Fibroblast of upper back skin (primary cell): ENCODE measurements at regions not wholly inside any gene's neighbourhood (a gene's known extent, or its start where the extent isn't known, plus 50 kb on each side); places are given as distances from the start of the nearest gene placed in this dataset.

Experiments used
- DNase-seq: peaks from one replicate; pipeline ENCODE4 v3.0.0-alpha.2; 2013

- no peak for DNase-seq
These were observed 130.1 kb upstream of the COX10 start for GRCh38 chr17:13939222-13939621.

- DNase-seq: peak; percentile 32
These were observed 128.2 kb upstream of the COX10 start for GRCh38 chr17:13940858-13941665.

DNA sequence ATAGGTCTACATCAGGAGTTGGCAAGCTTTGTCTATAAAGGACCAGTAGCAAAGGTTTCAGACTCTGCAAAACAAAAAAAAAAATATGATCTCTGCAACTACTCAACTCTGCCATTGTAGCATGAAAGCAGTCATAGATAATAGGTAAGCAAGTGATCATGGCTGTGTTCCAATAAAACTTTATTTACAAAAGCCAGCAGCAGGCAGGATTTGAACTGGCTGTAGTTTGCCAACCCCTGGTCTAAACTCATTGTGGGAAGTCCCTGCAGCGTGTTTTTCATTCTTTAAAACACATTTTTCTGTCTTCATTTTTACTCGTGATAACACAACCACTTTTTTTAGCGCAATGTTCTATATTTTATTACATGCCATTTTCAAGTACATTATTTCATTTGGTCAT lies 127.5 kb upstream of the COX10 start:
- no peak for DNase-seq

DNA sequence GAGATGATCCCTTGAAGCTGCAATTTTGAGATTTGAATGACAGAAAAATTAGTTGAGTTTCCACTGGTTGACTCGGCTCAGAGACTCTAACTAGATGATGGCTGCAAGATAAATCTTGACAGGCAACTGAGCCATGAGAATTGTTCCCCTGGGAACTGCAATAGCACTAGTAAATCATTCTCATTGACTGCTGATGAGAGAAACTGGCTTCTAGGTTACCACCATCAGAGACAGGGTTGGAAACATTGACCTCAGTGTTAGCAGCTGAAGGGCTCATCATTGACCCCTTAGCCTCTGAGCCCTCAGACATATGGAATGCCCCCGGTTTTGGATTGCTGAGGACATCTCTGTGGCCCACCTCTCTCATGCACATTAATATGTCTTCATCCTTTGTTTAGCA lies 125.4 kb upstream of the COX10 start:
- DNase-seq: no peak

GRCh38 chr17:13947499-13947898 lies 121.8 kb upstream of the COX10 start:
- no peak for DNase-seq

DNA sequence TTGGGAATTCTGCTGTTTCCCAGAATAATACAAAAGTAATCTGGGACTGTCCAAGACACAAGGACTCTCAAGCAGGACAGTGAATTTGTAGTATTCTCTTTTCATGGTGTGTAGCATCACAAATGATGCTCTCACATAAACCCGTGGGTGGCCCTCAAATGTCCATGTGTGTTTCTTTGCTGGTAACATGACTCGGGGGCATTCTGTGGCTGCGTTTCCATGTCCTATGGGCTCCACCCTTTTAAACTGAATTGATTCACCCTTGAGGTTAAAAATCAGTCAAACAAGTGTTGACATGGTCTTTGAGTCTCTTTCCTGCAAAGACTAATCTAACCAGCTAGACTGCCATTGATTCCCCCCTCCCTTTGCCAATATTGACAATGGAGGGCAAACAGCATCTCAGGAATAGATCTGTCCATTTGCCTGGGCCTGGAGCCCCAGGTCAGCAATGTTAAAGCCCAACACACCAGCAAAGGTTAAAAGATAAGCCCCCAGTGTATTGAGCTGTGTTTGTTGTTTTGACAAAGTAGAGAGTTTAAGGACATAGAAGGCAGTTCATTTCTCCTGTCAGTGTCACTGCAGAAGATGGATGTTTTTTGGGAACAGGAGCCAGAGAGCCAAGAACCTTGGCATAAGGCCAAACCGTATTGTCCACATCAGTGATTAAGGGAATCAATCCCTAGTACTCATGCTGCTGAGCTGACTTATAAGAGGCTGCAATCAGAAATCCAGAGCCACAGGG lies 117.1 kb upstream of the COX10 start:
- no peak for DNase-seq

GRCh38 chr17:13953841-13954240 lies 115.5 kb upstream of the COX10 start:
- DNase-seq: peak; percentile 25

- peak; percentile 41 for DNase-seq
These were observed 111.7 kb upstream of the COX10 start for GRCh38 chr17:13957636-13958035.

GRCh38 chr17:13958773-13959172 lies 110.5 kb upstream of the COX10 start:
- no peak for DNase-seq

GRCh38 chr17:13961265-13961664 lies 108.0 kb upstream of the COX10 start:
- no peak for DNase-seq

GRCh38 chr17:13962716-13963240 lies 106.5 kb upstream of the COX10 start:
- DNase-seq: no peak

- DNase-seq: no peak
These were observed 101.9 kb upstream of the COX10 start for GRCh38 chr17:13967416-13967815.

DNA sequence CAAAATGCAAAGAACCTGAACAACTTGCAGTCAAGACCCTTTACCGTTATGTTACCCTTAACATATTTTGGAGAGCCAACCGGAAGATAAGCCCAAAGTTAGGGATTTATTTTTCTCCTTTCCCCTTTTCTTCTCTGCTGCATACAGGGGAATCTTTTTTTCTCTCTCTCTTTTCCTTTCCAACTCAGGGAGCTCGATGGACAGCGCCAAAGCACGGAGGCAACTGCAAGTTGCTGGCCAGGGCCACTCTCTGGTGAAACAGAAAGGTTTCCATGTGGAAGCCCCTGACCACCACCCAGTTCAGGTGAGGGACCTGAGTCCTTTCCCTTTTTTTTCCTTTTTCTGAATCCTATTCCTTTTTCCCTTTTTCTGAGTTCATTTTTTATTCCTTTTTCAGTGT lies 98.8 kb upstream of the COX10 start:
- no peak for DNase-seq

DNA sequence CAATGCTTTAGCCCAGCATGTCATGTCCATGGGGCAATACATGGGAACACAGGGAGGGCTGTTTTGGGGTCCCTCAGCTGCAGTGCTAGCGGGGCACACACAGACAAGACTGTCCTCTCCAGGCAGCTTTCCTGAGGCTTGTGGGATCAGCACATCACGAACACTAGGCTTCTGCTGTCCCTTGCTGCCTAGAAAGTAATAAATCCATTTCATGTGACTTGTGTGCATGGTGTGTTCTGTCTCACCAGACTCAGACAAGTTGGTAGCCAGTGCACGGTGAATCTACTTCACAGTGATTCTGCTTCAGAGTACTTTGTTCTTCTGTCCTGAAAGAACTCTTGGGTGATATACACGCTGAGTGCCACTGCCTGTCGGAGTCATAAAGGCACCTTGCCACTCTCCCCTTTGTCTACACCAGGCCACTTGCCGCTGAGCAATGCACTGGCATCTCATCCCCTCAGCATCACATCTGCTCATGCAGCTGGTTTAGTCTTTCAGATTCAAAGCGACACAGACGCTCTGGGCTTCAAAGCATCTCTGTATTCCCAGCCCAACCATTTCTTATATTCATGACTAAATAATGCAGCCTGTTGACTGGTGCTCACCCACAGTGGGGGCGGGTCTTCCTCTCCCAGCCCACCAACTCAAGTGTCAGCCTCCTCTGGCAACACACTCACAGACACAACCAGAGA lies 95.2 kb upstream of the COX10 start:
- no peak for DNase-seq

DNA sequence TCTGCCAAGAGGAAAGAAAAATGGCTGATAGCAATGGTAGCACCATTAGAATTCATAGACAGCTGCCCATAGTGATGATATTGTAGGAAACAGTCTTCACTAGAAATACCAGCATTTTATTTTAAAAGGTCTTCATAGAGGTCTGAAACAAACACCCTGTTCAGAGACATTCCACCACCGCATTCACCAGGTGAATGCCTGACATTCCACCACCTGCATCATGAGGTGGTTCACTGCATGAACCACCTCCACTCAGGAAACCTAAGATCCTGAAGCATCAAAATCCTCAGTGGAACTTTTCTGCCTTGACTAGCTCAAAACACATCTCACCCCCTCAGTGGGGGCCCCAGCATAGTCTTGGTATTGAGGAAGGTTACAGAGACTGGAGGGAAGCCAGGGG lies 91.5 kb upstream of the COX10 start:
- DNase-seq: no peak

- DNase-seq: no peak
These were observed 90.8 kb upstream of the COX10 start for GRCh38 chr17:13978478-13978877.

DNA sequence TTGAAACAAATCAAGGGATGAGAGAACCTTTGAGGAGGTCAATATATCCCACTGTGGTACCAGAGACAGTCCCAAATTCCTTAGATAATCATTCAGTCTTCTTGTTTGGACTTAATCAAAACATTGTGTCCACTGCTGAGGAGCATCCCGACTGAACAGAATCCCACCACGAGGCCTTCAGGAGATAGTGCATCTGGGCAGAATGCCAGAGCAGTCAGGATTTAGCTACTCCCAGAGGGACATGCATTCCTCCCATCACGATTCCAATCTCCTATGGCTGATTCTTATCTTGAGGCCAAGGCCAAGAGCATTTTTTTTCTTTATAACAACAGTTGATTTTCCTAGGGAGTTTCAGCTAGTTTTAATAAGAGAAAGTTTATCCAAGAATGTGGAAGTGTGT lies 87.4 kb upstream of the COX10 start:
- peak; percentile 26 for DNase-seq

- DNase-seq: no peak
These were observed 84.3 kb upstream of the COX10 start for GRCh38 chr17:13984956-13985355.

DNA sequence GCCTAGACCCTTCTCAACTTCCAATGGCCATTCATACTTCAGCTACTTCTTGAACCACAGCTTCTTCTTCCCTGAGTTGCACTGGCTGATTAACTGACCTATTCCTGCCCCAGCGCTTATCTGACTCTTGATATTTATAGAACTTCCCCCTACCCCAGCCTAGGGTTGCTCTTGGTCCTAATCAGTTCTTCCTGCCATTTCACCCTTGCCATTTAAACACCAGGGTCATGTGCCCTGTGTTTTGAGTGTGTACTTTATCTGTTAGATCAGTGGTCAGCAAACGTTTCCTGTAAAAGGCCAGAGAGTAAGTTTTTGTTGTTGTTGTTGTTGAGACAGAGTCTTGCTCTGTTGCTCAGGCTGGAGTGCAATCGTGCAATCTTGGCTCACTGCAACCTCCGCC lies 82.4 kb upstream of the COX10 start:
- no peak for DNase-seq

GRCh38 chr17:13989138-13989537 lies 80.2 kb upstream of the COX10 start:
- no peak for DNase-seq

DNA sequence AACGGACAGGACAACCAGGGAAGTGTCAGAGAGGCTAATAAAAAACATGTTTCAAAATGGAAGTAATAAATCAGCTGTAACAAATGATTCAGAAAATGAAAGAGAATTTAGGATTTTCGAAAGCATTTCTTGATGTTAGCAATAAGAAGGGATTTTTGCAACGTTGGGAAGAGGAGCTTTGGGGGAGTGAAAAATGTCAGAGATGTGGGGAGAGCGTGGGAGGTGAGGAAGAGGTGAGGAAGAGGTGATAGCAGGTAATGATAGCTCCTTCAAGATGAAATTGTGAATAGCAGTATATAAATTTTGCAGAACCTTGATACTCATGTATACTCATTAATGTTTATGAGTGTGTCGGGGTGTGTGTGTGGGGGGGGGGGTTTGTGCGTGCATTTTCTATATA lies 76.2 kb upstream of the COX10 start:
- no peak for DNase-seq

- DNase-seq: no peak
These were observed 75.3 kb upstream of the COX10 start for GRCh38 chr17:13994050-13994449.

GRCh38 chr17:13995856-13996271 lies 73.4 kb upstream of the COX10 start:
- peak; percentile 34 for DNase-seq

DNA sequence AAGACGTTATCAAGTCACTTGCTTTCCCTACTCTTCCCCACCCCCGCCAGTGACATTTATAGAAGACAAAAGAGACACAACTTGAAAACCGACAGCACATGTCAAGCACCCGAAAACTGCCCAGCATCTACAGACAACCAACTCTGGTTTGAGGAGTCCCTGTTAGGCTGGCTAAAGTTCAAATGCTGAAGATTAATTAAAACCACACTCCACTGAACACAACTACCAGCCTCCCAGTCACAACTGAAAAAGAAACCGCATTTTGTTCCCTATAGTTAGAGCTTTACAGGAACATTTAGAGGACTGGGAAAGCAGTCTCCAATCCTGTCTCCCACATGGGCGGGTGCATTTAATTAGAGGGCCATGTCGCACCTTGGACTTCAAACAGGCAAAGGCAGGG lies 73.0 kb upstream of the COX10 start:
- peak; percentile 38 for DNase-seq
